ENCODE measurements at regions not wholly inside any gene's neighbourhood (a gene's known extent, or its start where the extent isn't known, plus 50 kb on each side); places are given as distances from the start of the nearest gene placed in this dataset.

GRCh38 chr7:86158111-86158510, 485.6 kb upstream of the GRM3 start:
- no peak for TF ChIP-seq CTCF (IDR thresholded peaks at IDR 0.05)
- no peak for TF ChIP-seq POLR2A (IDR thresholded peaks at IDR 0.05)

Data from breast epithelium (tissue), 3 donors.